GM18861 (cell line): ENCODE measurements at regions not wholly inside any gene's neighbourhood (a gene's known extent, or its start where the extent isn't known, plus 50 kb on each side); places are given as distances from the start of the nearest gene placed in this dataset.
A peak's percentile ranks its signal among the peaks of the same experiment; 100 is the strongest.
"Not testable (repeated sequence)": the region's sequence is repeated elsewhere in the genome, so short reads cannot be mapped to it uniquely, and the experiment has no call there.

ENCODE experiments used
- ATAC-seq: cut with Tn5 transposase; IDR thresholded peaks from one replicate; pipeline ENCODE4 v1.9.1; 2021; ENCODE audit not compliant: unreplicated experiment

- ATAC-seq: no peak
Measured at GRCh38 chr4:130044788-130045531, 949.0 kb downstream of the C4orf33 start.

DNA sequence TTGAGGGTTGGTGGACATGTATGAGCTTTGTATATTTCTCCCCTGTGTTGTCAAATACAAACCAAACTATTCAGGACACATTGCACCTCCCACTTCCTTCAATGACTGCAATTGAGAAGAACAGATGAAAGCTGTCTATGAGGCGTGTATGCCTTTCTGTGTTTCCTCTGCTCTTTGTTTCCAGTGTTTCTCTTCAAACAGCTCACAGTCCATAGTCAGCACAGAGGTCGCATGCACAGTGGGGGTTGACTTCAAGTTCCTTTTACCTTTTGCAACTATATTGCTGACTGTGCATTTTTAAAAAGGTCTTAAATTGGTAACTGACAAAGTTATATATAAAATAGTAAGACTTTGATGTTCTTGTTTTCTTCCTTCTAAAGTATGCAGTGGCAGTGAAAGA is 957.8 kb downstream of the C4orf33 start:
- ATAC-seq: no peak

GRCh38 chr4:130054908-130055307 is 959.0 kb downstream of the C4orf33 start:
- no peak for ATAC-seq

DNA sequence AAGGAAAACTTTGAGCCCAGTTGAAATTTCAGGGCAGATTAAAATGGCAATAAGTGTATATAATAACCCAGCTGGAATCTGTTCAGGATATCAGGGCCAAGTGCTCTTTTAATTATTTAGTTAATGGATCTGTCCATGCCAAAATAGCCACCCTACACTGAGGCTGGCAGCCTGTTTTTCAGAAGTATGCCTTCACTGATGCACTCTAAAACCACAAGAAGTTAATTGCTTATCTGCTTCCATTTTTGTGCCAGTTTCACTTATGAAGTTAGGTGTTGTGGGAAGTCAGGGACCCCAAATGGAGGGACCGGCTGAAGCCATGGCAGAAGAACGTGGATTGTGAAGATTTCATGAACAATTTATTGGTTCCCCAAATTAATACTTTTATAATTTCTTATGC is 960.3 kb downstream of the C4orf33 start:
- ATAC-seq: peak; percentile 78

DNA sequence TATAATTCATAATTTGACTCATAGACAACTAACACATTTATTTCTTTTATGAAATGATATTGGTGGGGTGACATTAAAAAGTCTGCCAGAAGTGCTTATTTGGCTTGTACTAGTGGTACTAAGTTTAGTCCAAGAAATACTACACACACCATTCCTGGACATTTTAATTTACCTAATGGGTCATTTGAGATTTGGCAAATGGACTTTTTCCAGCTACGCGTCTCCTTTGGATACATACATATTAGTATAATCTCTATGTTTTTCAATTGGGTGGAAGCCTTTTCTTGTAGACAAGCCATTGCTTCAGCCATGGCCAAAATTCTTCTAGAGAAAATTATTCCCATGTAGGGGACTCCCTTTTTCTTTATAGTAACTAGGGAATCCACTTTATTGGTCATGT is 968.5 kb downstream of the C4orf33 start:
- ATAC-seq: no peak

GRCh38 chr4:130067419-130067818 is 971.5 kb downstream of the C4orf33 start:
- no peak for ATAC-seq

- ATAC-seq: no peak
Measured at GRCh38 chr4:130068072-130068471, 972.1 kb downstream of the C4orf33 start.

DNA sequence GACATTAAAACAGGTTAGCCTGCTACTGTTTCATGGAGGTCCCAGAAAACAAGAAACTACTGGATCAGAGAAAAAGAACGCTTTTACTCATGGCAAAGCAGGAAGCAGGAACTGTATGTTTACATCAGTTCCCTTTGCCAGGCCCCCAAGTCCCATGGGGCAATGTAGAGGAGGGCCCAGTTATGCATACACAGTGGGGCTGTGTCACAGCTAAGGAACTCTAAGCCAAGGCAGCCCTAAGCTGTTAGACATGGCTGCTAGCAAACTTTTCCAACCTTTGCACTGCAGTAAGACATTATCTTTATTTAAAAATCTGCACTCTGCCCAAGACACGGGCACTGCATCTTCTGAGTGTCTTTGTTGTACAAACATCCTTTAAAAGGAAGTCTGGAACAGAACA is 975.8 kb downstream of the C4orf33 start:
- ATAC-seq: no peak

DNA sequence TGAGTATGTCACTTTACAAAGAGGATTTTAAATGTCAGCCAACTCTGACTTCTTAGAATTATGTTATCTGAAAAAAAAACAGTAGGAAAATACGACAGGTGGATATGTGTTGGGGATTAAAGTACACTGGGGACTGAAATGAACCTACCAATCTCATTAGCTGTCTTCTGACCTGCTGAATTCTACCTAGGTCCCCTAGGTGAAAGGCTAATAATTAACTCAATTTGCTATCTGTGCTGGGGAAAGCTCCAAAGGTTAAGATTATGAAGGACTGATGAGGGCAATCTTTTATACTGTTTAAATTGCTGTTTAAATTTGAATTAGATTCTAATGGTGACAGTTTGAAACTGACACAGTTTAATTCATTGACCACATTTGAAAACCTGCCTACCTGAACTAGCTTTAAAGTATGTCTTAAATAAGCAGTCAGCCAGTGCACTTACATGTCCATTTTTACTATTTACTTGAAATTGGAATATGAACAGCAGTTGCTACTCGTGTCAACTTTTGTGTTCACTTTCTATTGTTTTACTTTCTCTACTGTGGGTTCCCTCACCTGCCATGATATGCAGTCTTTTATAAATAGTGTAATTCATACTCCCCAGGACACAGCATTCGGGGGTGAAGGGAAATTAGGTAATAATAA is 977.3 kb downstream of the C4orf33 start:
- ATAC-seq: peak; percentile 42

GRCh38 chr4:130074096-130074495 is 978.1 kb downstream of the C4orf33 start:
- ATAC-seq: no peak

DNA sequence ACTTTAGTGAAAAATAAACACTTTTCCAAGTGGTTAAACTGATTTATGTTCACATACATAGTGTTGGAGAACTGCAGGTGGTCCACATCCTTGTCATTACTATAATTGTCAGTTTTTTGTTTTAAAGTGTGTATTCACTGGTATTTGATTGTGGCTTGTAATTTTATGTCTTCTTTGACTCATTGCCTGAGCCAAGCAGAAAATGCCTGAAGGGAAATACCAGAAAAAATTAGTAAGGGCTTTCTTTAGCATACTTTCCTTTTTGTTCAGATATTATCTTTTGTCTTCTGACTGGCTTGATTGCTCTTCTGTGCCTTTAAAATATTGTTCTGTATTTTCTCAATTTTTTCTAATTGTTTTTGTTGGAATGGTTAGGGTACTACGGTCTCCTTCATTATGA is 981.3 kb downstream of the C4orf33 start:
- no peak for ATAC-seq

GRCh38 chr4:130079027-130079426 is 983.1 kb downstream of the C4orf33 start:
- ATAC-seq: not testable (repeated sequence)

DNA sequence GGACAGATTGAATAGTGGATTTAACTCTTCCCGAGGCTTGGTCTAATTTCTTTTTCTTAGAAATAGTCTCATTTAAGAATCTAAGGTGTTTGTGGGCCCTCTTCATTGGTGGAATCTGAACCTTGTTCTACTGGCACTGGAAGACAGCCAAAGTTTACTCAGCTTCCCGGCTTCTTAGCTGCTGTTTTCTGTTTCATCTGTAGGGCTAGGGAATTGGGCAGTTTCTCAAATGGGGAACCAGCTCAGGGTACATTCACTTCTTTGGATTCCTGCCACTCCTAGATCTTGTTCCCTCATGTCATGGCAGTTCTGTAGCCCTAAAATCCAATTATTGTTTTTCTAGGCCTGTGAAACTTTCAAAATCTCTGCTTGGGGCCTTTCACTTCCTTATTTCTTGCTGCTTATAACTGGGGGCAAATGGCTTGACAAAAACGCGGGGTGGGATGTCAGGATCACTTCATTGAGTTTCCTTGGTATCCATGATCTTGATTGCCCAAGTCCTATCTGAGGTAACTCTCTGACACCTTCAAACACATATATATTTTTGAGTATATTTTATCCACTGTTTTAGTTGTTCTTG is 985.0 kb downstream of the C4orf33 start:
- ATAC-seq: no peak

- ATAC-seq: no peak
Measured at GRCh38 chr4:130090427-130090826, 994.5 kb downstream of the C4orf33 start.

DNA sequence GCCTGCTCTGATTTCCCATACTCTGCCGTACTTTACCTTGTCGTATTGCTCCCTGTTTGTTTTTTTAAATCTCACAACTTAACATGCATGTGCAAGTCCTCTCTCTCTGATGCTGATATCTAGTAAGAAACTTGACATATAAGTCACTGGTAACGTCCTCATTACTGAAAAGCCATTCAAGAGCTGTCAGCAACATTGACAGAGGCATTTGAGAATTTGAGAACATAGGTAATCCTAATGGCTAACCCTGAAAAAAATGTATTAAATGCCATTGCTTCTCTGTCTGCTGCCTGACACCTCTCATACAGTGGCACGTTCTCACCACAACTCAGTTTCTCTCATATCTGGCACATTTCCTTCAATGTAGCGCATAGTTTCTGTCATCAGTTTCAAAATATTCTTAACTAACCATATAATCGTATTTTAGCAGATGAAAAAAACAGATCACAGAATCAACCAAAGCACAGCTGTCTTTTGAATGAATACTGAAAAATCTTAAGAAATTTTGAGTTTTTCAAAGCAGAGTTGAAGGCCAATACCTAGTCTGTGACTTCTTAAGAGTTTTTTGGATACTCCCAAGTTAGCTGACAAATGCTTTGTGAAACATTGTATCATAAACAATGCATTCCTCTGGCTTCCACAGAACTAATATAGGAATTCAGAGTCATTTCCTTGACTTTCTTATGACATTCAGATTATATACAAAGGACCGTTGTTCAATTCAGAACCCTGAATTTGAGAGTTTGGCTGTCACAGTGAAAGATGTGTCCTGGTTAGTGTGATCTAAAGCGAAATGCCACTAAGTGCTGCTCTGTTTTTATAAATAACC is 996.4 kb downstream of the C4orf33 start:
- no peak for ATAC-seq

GRCh38 chr4:130099105-130099504 is 1003.2 kb downstream of the C4orf33 start:
- no peak for ATAC-seq

DNA sequence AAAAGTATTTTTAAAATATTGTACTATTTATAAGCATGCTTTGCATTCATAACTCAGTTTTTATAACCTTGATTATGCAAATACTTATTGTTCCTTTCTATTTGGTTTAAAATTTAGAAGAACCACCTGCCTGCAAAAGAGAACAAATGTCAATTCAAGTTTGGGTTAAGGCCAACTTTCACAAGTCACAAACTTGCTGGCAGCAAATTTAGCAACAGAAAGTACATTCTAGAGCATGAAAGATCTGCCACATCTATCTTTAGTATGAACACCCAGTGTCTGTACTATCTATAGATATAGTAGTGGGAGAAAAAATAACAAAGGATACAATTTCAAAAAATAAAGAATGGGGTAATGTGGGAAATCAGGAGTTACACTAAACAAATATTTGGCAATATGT is 1014.2 kb downstream of the C4orf33 start:
- peak; percentile 75 for ATAC-seq

DNA sequence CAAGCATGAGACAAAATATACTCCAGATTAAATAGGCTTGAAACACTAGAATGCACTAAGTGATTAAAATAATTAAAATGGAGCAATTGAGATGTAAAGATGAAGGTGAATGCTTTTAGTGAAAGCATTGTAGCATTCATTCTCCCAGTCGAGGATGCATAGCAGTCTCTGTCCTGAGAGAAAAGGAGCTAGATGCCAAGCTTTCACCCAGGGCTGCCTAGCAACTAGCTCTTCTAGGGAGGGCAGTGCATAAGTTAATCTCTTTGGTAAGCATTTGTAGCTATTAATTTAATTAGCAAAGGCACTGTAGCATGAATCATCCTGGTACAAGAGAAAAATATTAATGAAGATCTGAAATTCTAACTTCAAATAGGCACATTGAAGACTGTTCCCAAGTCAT is 1014.8 kb downstream of the C4orf33 start:
- no peak for ATAC-seq

DNA sequence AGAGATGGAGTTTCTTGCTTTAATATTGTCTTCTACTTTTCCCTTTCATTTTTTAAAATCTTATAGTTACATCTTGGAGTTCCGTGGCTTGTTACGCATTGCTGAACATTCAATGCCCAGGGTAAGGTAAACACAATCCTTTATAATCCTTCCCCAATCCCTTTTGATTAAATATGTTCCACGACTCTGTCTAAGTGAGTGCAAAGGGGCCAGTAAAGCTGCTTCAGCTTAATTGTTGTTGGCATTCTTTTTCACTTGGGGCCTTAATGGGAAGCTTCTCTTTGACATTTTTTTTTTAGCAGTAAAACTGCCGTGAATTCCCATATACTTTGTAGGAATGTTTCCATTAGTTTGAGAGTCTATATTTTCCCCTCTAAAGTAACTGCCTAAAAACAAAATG is 1028.1 kb downstream of the C4orf33 start:
- no peak for ATAC-seq

DNA sequence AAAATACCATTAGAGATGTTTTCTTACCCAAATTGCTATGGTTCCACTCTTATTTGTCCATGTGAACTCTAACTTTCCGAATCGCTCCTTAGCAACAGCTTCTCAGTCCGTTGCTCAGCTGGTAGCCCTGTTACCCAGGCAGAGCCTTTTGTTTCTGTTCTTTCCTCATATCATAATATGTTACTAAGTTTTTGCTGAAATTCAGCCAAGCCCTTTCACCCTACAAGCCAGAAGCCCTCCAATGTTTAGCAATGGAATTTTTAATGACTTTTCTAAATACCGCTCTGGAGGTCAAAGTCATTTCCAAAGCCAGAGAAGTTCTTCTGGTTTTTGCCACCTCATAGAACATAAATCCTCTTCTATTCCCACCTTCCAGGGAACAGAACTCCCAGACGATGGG is 1029.5 kb downstream of the C4orf33 start:
- no peak for ATAC-seq

DNA sequence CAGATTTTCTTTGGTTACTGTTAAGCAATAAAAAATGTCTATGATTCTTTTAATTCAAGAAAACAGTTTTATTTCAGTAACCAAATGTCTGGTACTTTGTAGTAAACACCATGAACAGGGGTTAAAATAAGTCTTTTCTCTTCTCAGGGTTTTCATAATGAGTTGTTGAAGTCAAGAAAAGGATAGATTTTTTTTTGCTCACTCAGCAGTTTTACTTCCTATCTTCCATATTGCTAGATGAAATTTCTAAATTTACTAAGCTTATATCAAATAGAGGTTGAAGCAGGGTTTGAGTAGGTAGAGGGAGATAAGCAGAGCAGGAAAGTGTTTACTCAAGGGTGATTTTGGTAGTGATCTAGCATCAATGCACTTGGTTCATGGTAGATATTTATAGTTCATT is 1031.3 kb downstream of the C4orf33 start:
- no peak for ATAC-seq

DNA sequence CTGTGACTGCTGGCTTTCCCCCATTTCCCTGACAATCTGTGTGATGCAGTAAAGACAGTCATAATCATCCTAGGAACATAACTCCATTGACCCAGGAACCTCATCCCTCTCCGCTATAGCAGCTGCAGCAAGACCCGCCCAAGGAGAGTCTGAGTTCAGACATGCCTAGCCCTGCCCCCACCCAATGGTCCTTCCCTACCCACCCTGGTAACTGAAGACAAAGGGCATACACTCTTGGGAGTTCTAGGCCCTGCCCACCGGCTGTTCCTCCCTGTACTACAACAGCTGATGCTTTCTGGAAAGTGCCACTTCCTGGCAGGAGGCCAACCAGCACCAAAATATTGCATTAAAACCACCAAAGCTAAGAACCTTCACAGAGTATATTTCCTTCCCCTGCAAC is 1035.6 kb downstream of the C4orf33 start:
- no peak for ATAC-seq
